ENCODE measurements at regions not wholly inside any gene's neighbourhood (a gene's known extent, or its start where the extent isn't known, plus 50 kb on each side); places are given as distances from the start of the nearest gene placed in this dataset.

DNA sequence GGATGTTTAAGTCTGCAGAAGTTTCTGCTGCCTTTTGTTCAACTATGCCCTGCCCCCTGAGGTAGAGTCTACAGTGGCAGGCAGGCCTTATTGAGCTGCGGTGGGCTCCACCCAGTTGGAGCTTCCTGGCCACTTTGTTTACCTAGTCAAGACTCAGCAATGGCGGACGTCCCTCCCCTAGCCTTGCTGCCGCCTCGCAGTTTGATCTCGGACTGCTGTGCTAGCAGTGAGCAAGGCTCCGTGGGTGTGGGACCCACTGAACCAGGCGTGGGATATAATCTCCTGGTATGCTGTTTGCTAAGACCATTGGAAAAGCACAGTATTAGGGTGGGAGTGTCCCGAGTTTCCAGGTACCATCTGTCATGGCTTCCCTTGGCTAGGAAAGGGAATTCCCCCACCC is 79.4 kb upstream of the RPS6KA6 start:
- H3K27ac ChIP-seq: peak overlapping the region; percentile 30

DNA sequence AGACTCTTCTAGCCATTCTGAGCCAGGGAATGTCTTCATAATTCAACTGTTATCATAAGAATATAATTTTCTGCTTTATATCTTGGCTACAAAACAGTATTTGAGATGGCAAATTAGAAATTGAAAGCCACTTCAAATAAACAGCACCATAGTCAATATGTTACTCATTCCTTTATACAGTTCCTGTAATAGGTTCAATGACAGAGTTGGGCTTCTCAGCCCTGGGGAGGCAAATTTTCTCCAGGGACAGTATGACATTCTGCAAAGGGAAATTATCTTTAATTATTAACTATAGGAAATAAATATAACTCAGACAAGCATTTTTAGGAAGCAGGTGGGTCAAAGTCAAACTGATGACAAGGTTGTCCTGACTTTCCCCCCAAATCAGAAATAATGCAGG is 71.9 kb upstream of the RPS6KA6 start:
- TF ChIP-seq, protein P1, sequence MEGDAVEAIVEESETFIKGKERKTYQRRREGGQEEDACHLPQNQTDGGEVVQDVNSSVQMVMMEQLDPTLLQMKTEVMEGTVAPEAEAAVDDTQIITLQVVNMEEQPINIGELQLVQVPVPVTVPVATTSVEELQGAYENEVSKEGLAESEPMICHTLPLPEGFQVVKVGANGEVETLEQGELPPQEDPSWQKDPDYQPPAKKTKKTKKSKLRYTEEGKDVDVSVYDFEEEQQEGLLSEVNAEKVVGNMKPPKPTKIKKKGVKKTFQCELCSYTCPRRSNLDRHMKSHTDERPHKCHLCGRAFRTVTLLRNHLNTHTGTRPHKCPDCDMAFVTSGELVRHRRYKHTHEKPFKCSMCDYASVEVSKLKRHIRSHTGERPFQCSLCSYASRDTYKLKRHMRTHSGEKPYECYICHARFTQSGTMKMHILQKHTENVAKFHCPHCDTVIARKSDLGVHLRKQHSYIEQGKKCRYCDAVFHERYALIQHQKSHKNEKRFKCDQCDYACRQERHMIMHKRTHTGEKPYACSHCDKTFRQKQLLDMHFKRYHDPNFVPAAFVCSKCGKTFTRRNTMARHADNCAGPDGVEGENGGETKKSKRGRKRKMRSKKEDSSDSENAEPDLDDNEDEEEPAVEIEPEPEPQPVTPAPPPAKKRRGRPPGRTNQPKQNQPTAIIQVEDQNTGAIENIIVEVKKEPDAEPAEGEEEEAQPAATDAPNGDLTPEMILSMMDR (conservative IDR thresholded peaks at IDR 0.05): no peak

GRCh38 chrX:84258708-84259107 is 70.7 kb upstream of the RPS6KA6 start:
- H3K27ac ChIP-seq: no peak overlapping the region
- TF ChIP-seq, protein P1 (conservative IDR thresholded peaks at IDR 0.05): no peak

More for the DNA sequence above, 71.9 kb upstream of the RPS6KA6 start:
- H3K27ac ChIP-seq: no peak overlapping the region

- H3K27ac ChIP-seq: no peak overlapping the region
- TF ChIP-seq, protein P1 (conservative IDR thresholded peaks at IDR 0.05): no peak
Observed at GRCh38 chrX:84248226-84248625, 60.2 kb upstream of the RPS6KA6 start.

DNA sequence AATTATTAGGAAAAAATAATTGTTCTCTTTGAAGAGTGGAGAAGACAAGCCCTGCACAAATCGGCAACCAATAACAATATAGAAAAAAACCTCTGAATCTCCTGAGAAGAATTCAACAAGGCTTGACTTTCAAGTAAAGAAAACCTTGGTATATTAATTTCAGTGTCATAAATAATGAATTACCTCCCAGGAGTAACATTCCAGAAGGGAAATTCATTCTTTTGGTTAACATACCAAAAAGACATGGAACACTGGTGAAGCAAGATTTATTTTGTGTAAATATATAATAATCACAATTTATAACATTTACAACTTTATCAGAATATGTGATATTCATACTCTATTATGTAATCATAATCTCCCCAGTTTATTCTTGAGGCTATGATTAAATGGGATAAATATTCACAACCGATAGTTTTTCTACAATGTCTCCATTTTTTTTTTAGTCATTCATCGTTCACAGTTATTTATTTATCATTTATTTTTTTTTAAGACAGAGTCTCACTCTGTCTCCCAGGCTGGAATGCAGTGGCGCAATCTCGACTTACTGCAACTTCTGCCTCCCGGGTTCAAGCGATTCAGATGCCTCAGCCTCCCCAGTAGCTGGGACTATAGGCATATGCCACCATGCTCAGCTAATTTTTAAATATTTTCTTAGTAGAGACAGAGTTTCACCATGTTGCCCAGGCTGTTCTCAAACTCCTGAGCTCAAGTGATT is 53.0 kb upstream of the RPS6KA6 start:
- no peak overlapping the region for H3K27ac ChIP-seq
- TF ChIP-seq, protein P1 (conservative IDR thresholded peaks at IDR 0.05): no peak

Measured in VCaP (cell line).